ENCODE measurements at regions not wholly inside any gene's neighbourhood (a gene's known extent, or its start where the extent isn't known, plus 50 kb on each side); places are given as distances from the start of the nearest gene placed in this dataset.

DNA sequence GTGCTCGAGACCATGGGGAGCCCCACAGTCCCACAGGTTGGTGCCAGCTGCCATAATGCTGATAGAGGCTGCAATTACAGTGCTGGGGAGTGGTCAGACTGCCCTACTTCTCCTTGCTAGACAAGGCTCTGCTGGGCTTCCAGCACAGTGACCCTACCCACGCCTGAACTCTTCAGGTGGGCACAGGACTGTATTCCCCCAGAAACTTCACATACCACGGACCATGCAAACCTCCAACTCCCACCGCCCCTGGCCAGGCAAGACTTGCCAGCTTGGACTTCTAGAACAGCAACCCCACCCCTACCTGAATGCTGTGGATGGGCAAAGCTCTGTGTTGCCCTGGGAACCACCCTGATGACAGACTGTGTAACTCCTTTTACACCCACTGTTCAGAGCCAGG is 885.3 kb downstream of the SI start:
- DNase-seq (ENCODE audit: extremely low read depth in 1 of 4, low spot score in 3 of 4) (no peak), FAIRE-seq (no peak), ATAC-seq (no peak)
- intact Hi-C loops (cut with micrococcal nuclease) (no loop called here), in situ Hi-C loops (cut with MboI) (no loop called here)
- no peak for TF ChIP-seq SRSF1 (IDR thresholded peaks at IDR 0.05; ENCODE audit: low read depth, low read length)
- TF ChIP-seq RUNX1 (IDR thresholded peaks at IDR 0.05; ENCODE audit: low read depth): no peak
- TF ChIP-seq CHD4 (IDR thresholded peaks at IDR 0.05; ENCODE audit: insufficient read depth, insufficient replicate concordance, low read depth, low read length, poor library complexity, severe bottlenecking): no peak
- no peak for TF ChIP-seq XRCC4 (IDR thresholded peaks at IDR 0.05; ENCODE audit: extremely low read depth, insufficient read depth, insufficient read length)
- TF ChIP-seq RAD51 (IDR thresholded peaks at IDR 0.05; ENCODE audit: borderline replicate concordance, low read depth): no peak
- TF ChIP-seq EZH2 (IDR thresholded peaks at IDR 0.05; ENCODE audit: borderline replicate concordance, low read depth, low read length): no peak
- TF ChIP-seq SNIP1 (IDR thresholded peaks at IDR 0.05; ENCODE audit: low read depth): no peak
- TF ChIP-seq, protein P1, sequence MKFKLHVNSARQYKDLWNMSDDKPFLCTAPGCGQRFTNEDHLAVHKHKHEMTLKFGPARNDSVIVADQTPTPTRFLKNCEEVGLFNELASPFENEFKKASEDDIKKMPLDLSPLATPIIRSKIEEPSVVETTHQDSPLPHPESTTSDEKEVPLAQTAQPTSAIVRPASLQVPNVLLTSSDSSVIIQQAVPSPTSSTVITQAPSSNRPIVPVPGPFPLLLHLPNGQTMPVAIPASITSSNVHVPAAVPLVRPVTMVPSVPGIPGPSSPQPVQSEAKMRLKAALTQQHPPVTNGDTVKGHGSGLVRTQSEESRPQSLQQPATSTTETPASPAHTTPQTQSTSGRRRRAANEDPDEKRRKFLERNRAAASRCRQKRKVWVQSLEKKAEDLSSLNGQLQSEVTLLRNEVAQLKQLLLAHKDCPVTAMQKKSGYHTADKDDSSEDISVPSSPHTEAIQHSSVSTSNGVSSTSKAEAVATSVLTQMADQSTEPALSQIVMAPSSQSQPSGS (CRISPR knock-in tag; IDR thresholded peaks at IDR 0.05): no peak
- TF ChIP-seq TAF9B (IDR thresholded peaks at IDR 0.05; ENCODE audit: partially characterized antibody): no peak
- no peak for TF ChIP-seq ZSCAN29 (IDR thresholded peaks at IDR 0.05)
- TF ChIP-seq HMG20B (CRISPR knock-in tag; IDR thresholded peaks at IDR 0.05): no peak
- no peak for TF ChIP-seq FOS (IDR thresholded peaks at IDR 0.05; ENCODE audit: extremely low read depth, insufficient read length)
- TF ChIP-seq CCAR2 (IDR thresholded peaks at IDR 0.05; ENCODE audit: low read depth, low read length): no peak
- TF ChIP-seq POLR2B (IDR thresholded peaks at IDR 0.05; ENCODE audit: low read depth, partially characterized antibody): no peak
- TF ChIP-seq, protein P2, sequence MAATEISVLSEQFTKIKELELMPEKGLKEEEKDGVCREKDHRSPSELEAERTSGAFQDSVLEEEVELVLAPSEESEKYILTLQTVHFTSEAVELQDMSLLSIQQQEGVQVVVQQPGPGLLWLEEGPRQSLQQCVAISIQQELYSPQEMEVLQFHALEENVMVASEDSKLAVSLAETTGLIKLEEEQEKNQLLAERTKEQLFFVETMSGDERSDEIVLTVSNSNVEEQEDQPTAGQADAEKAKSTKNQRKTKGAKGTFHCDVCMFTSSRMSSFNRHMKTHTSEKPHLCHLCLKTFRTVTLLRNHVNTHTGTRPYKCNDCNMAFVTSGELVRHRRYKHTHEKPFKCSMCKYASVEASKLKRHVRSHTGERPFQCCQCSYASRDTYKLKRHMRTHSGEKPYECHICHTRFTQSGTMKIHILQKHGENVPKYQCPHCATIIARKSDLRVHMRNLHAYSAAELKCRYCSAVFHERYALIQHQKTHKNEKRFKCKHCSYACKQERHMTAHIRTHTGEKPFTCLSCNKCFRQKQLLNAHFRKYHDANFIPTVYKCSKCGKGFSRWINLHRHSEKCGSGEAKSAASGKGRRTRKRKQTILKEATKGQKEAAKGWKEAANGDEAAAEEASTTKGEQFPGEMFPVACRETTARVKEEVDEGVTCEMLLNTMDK (IDR thresholded peaks at IDR 0.05; ENCODE audit: borderline replicate concordance, insufficient read depth, low read depth, low read length, poor library complexity, severe bottlenecking): no peak
- TF ChIP-seq ZNF707 (CRISPR knock-in tag; conservative IDR thresholded peaks at IDR 0.05): no peak
- TF ChIP-seq EP300 (IDR thresholded peaks at IDR 0.05; ENCODE audit: low read length): no peak
- ChIA-PET CTCF (ENCODE audit: low intra/inter-chr PET ratio) (no interaction called here), POLR2A (no interaction called here)
- H3K4me3 ChIP-seq: no peak overlapping the region
- no peaks in the 10 kb centered on the region for H3K4me1 ChIP-seq (replicated peaks in 1 of 2; ENCODE audit: control insufficient read depth in 2 of 2, insufficient read depth in 2 of 2, low read length in 2 of 2)
- no peaks in the 10 kb centered on the region for H3K79me2 ChIP-seq (ENCODE audit: control insufficient read depth, insufficient read depth, low read length)
- no peak overlapping the region for H2AFZ ChIP-seq (ENCODE audit: low read depth, low read length)
- 0% methylated on average over 4 of the region's 4 CpGs for WGBS (ENCODE audit: insufficient coverage, low coverage, missing lambda C conversion rate)
- H4K20me1 ChIP-seq (replicated peaks; ENCODE audit: control insufficient read depth, insufficient read depth, low read length): no peaks in the 10 kb centered on the region
- H3K4me2 ChIP-seq (ENCODE audit: insufficient read depth, low read length): no peak overlapping the region
- H3K27me3 ChIP-seq (ENCODE audit: control insufficient read depth in 2 of 2, insufficient read depth in 2 of 2, low read length in 2 of 2): no peaks in the 10 kb centered on the region
- no TSS peak for BruUV-seq (replicated peaks)
- H3K9ac ChIP-seq (ENCODE audit: insufficient read depth in 1 of 2, low read depth in 2 of 2, low read length in 2 of 2): no peak overlapping the region
- H3K27ac ChIP-seq (ENCODE audit: extremely low read depth, low read depth, low read length): no peak overlapping the region
- no peaks in the 10 kb centered on the region for H3K9me3 ChIP-seq (replicated peaks; ENCODE audit: control insufficient read depth, insufficient read depth, low read depth, low read length)
- no peaks in the 10 kb centered on the region for H3K36me3 ChIP-seq (ENCODE audit: control insufficient read depth, insufficient read depth, low read length)
- no peaks in the 10 kb centered on the region for H3K9me1 ChIP-seq (ENCODE audit: control insufficient read depth, insufficient read depth, low read length)
